ENCODE measurements at regions not wholly inside any gene's neighbourhood (a gene's known extent, or its start where the extent isn't known, plus 50 kb on each side); places are given as distances from the start of the nearest gene placed in this dataset.

GRCh38 chr17:68701046-68701445, 99.9 kb upstream of the FAM20A start:
- Histone ChIP-seq H3K27me3 (no peaks in the 10 kb centered on the region), H3K9me3 (no peaks in the 10 kb centered on the region), H3K36me3 (no peaks in the 10 kb centered on the region), H3K4me1 (no peaks in the 10 kb centered on the region), H3K27ac (no peak overlapping the region), H3K4me3 (no peak overlapping the region)
- TF ChIP-seq, protein P1, sequence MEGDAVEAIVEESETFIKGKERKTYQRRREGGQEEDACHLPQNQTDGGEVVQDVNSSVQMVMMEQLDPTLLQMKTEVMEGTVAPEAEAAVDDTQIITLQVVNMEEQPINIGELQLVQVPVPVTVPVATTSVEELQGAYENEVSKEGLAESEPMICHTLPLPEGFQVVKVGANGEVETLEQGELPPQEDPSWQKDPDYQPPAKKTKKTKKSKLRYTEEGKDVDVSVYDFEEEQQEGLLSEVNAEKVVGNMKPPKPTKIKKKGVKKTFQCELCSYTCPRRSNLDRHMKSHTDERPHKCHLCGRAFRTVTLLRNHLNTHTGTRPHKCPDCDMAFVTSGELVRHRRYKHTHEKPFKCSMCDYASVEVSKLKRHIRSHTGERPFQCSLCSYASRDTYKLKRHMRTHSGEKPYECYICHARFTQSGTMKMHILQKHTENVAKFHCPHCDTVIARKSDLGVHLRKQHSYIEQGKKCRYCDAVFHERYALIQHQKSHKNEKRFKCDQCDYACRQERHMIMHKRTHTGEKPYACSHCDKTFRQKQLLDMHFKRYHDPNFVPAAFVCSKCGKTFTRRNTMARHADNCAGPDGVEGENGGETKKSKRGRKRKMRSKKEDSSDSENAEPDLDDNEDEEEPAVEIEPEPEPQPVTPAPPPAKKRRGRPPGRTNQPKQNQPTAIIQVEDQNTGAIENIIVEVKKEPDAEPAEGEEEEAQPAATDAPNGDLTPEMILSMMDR (IDR thresholded peaks at IDR 0.05), result no peak
- DNase-seq (ENCODE audit: low spot score), result no peak

GRCh38 chr17:68700421-68700820, 99.3 kb upstream of the FAM20A start:
- TF ChIP-seq, protein P1 (IDR thresholded peaks at IDR 0.05), result no peak
- Histone ChIP-seq H3K4me3 (no peak overlapping the region), H3K4me1 (no peaks in the 10 kb centered on the region), H3K27me3 (no peaks in the 10 kb centered on the region), H3K9me3 (no peaks in the 10 kb centered on the region), H3K27ac (no peak overlapping the region), H3K36me3 (no peaks in the 10 kb centered on the region)
- no peak for DNase-seq (ENCODE audit: low spot score)

DNA sequence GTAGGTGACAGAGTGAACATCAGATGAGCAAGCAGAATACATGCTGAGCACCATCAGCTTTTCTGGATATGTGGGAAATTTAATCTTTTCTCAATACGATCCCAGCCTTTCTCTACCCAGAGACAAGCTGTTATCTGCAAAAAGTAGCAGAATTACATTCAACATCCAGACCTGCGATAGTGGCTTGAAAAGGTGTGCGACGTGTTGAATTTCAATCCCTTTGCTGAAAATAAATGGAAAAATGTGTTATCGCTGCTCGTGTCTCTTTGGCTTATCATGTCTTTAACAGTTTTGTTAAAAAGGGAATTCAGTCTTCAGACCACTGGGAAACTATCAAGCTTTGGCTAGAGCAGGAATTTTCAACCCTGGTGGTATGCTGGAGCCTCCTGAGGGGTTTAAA, 98.8 kb upstream of the FAM20A start:
- Histone ChIP-seq H3K36me3 (no peaks in the 10 kb centered on the region), H3K9me3 (no peaks in the 10 kb centered on the region), H3K27me3 (no peaks in the 10 kb centered on the region), H3K4me3 (no peak overlapping the region), H3K27ac (no peak overlapping the region), H3K4me1 (no peaks in the 10 kb centered on the region)
- TF ChIP-seq, protein P1 (IDR thresholded peaks at IDR 0.05), result no peak
- DNase-seq (ENCODE audit: low spot score), result no peak

DNA sequence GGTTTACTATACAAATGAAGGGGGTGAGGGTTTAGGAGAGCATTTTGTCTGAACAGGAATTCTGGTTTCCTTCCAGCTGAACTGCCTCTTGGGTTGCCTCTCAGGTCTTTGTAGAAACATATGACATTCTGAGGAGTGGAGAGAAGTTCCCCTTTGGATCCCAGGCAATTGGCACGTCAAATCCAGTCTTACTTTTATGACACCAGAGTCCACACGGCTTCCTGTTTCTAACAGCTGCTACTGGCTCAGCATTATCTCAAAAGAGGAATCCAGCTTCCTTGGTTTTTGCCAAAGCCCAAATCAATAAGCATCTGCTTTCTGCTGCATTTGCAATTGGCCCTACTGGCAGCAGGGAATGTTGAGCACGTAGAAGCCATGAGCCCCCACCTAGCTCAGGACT, 97.6 kb upstream of the FAM20A start:
- Histone ChIP-seq H3K27me3 (no peaks in the 10 kb centered on the region), H3K27ac (peak overlapping the region in 1 of 2 donors; percentile 46), H3K36me3 (no peaks in the 10 kb centered on the region), H3K9me3 (no peaks in the 10 kb centered on the region), H3K4me1 (no peaks in the 10 kb centered on the region), H3K4me3 (no peak overlapping the region)
- peak; percentile 62 for DNase-seq (ENCODE audit: low spot score)
- TF ChIP-seq, protein P1 (IDR thresholded peaks at IDR 0.05), result no peak

GRCh38 chr17:68697850-68698361, 96.7 kb upstream of the FAM20A start:
- TF ChIP-seq, protein P1 (IDR thresholded peaks at IDR 0.05), result no peak
- Histone ChIP-seq H3K27me3 (no peaks in the 10 kb centered on the region), H3K4me3 (no peak overlapping the region), H3K27ac (peak overlapping the region in 1 of 2 donors; percentile 46), H3K4me1 (no peaks in the 10 kb centered on the region), H3K9me3 (no peaks in the 10 kb centered on the region), H3K36me3 (no peaks in the 10 kb centered on the region)
- DNase-seq (ENCODE audit: low spot score), result no peak

DNA sequence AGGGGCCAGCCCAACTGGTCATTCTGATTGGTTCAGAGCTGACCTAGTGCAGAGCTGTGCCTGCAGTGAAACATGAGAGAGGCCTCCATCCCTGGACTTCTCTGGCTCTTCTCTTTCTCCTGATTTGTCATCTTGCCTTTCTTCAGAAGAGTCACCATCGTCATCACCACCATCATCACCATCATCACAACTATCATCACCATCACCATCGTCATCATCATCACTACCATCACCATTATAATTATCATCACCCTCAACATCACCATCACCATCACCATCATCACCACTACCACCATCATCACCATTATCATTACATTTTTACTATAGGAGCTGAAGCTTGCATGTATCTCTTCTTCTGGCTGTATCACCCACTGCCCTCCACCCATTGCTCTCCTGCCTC, 94.5 kb upstream of the FAM20A start:
- TF ChIP-seq, protein P1 (IDR thresholded peaks at IDR 0.05), result no peak
- no peak overlapping the region for H3K4me3 ChIP-seq
- no peaks in the 10 kb centered on the region for H3K27me3 ChIP-seq
- H3K9me3 ChIP-seq, result no peaks in the 10 kb centered on the region
- no peak for DNase-seq (ENCODE audit: low spot score)
- no peaks in the 10 kb centered on the region for H3K4me1 ChIP-seq
- no peaks in the 10 kb centered on the region for H3K36me3 ChIP-seq
- H3K27ac ChIP-seq, result no peak overlapping the region

All from right atrium auricular region (tissue), 2 donors.